HEK293T (cell line): ENCODE measurements at regions not wholly inside any gene's neighbourhood (a gene's known extent, or its start where the extent isn't known, plus 50 kb on each side); places are given as distances from the start of the nearest gene placed in this dataset.

Experiments used
- ARNT ChIP-seq: fragments of 450-650 bp; IDR thresholded peaks from 2 replicates; pipeline ENCODE4 v1.6.1; 2017; ENCODE audit warnings: mild to moderate bottlenecking
- CTBP1 ChIP-seq: fragments of 450-650 bp; IDR thresholded peaks from 2 replicates; pipeline ENCODE4 v1.6.1; 2016; ENCODE audit warnings: borderline replicate concordance
- FOXK2 ChIP-seq: fragments of 450-650 bp; IDR thresholded peaks from 2 replicates; pipeline ENCODE4 v1.6.1; 2016; ENCODE audit warnings: mild to moderate bottlenecking
- HDGF ChIP-seq: fragments of 450-650 bp; IDR thresholded peaks from 2 replicates; pipeline ENCODE4 v1.6.1; 2017; ENCODE audit warnings: antibody characterized with exemption, borderline replicate concordance
- LEF1 ChIP-seq: fragments of 450-650 bp; IDR thresholded peaks from 2 replicates; pipeline ENCODE4 v1.6.1; 2017; ENCODE audit warnings: mild to moderate bottlenecking, borderline replicate concordance
- SP1 ChIP-seq: fragments of 450-650 bp; IDR thresholded peaks from 2 replicates; pipeline ENCODE4 v1.6.1; 2017
- SUZ12 ChIP-seq: fragments of 450-650 bp; IDR thresholded peaks from 2 replicates; pipeline ENCODE4 v1.6.1; 2016; ENCODE audit warnings: mild to moderate bottlenecking
- TF ChIP-seq, protein P1 (sequence below): fragments of 450-650 bp; IDR thresholded peaks from 2 replicates; pipeline ENCODE4 v1.6.1; 2016

DNA sequence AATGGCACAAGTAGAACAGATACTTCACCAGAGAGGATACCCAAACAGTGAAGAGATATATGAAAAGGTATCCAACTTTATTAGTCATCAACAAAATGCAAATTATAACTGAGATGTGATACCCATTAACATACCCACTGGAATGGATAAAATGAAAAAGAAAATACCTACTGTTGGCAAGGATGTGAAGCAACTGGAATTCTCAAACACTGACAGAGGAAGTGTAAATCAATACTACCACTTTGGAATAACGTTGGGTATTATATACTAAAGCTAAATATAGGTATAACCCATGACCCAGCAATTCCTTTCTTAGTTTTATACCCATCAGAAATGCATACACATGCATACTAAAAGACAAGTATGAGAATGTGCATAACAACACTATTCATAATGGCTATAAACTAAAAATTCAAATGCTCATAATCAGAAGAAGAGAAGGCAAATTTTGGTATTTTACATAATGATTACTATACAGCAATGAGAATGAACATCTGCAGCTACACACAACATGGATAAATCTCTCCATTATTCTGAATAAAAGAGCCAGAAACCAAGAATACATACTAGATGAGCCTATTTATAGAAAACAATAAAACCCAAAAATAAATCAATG is 80.6 kb downstream of the RPL27A start:
- TF ChIP-seq FOXK2 (no peak), SUZ12 (no peak), ARNT (no peak), SP1 (no peak), CTBP1 (no peak), LEF1 (no peak), HDGF (no peak)
- TF ChIP-seq, protein P1, sequence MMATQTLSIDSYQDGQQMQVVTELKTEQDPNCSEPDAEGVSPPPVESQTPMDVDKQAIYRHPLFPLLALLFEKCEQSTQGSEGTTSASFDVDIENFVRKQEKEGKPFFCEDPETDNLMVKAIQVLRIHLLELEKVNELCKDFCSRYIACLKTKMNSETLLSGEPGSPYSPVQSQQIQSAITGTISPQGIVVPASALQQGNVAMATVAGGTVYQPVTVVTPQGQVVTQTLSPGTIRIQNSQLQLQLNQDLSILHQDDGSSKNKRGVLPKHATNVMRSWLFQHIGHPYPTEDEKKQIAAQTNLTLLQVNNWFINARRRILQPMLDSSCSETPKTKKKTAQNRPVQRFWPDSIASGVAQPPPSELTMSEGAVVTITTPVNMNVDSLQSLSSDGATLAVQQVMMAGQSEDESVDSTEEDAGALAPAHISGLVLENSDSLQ = no peak
